Trophoblast cell (in vitro differentiated cells and primary cell): ENCODE measurements at regions not wholly inside any gene's neighbourhood (a gene's known extent, or its start where the extent isn't known, plus 50 kb on each side); places are given as distances from the start of the nearest gene placed in this dataset.

Source experiments
- DNase-seq, 2 donors: peaks; one replicate each; pipeline ENCODE4 v3.0.0-alpha.2; 2016
- H2AFZ ChIP-seq: 2 replicates; pipeline ENCODE4 v1.6.1; 2013; ENCODE audit warnings: low read length, moderate library complexity, mild to moderate bottlenecking; ENCODE audit not compliant: insufficient read depth, poor library complexity
- H2AK5ac ChIP-seq: 2 replicates; pipeline ENCODE4 v1.6.1; 2013; ENCODE audit warnings: mild to moderate bottlenecking, low read length
- H2BK120ac ChIP-seq: 2 replicates; pipeline ENCODE4 v1.6.1; 2013; ENCODE audit warnings: low read length, mild to moderate bottlenecking, moderate library complexity; ENCODE audit not compliant: insufficient read depth, poor library complexity
- H2BK12ac ChIP-seq: 2 replicates; pipeline ENCODE4 v1.6.1; 2013; ENCODE audit warnings: mild to moderate bottlenecking, low read length, moderate library complexity
- H2BK5ac ChIP-seq: 2 replicates; pipeline ENCODE4 v1.6.1; 2013; ENCODE audit warnings: low read length, low read depth, moderate library complexity, mild to moderate bottlenecking; ENCODE audit not compliant: poor library complexity
- H3K14ac ChIP-seq: 2 replicates; pipeline ENCODE4 v1.6.1; 2013; ENCODE audit warnings: mild to moderate bottlenecking, low read length
- H3K18ac ChIP-seq: 2 replicates; pipeline ENCODE4 v1.6.1; 2013; ENCODE audit warnings: mild to moderate bottlenecking, low read length
- H3K23ac ChIP-seq: 2 replicates; pipeline ENCODE4 v1.6.1; 2013; ENCODE audit warnings: low read length
- H3K27ac ChIP-seq: 2 replicates; pipeline ENCODE4 v1.5.1; 2013; ENCODE audit warnings: low read depth, mild to moderate bottlenecking, inconsistent platforms, low read length, moderate library complexity
- H3K27me3 ChIP-seq: 2 replicates; pipeline ENCODE4 v1.6.1; 2013; ENCODE audit warnings: inconsistent platforms, mild to moderate bottlenecking, low read length, moderate library complexity; ENCODE audit not compliant: insufficient read depth
- H3K36me3 ChIP-seq, 2 experiments: 1 replicate in 1 of 2; 2 replicates in 1 of 2; pipeline ENCODE4 v1.6.1; 2013; ENCODE audit warnings: low read length in 2 of 2, mild to moderate bottlenecking in 2 of 2, moderate library complexity in 1 of 2; ENCODE audit not compliant: insufficient read depth in 2 of 2, control insufficient read depth in 1 of 2
- H3K4ac ChIP-seq: 2 replicates; pipeline ENCODE4 v1.6.1; 2013; ENCODE audit warnings: low read depth, mild to moderate bottlenecking, low read length, moderate library complexity
- H3K4me1 ChIP-seq, 2 experiments: 1 replicate in 1 of 2; 2 replicates in 1 of 2; pipeline ENCODE4 v1.6.1; 2013; ENCODE audit warnings: low read length in 2 of 2, mild to moderate bottlenecking in 2 of 2, moderate library complexity in 1 of 2; ENCODE audit not compliant: insufficient read depth in 2 of 2, control insufficient read depth in 1 of 2
- H3K4me2 ChIP-seq: 2 replicates; pipeline ENCODE4 v1.6.1; 2013; ENCODE audit warnings: inconsistent platforms, mild to moderate bottlenecking, low read length, moderate library complexity
- H3K4me3 ChIP-seq: 2 replicates; pipeline ENCODE4 v1.5.1; 2013; ENCODE audit warnings: mild to moderate bottlenecking, low read depth, low read length, inconsistent platforms
- H3K79me1 ChIP-seq: one replicate; pipeline ENCODE4 v1.6.1; 2013; ENCODE audit warnings: low read length
- H3K79me2 ChIP-seq: 2 replicates; pipeline ENCODE4 v1.6.1; 2013; ENCODE audit warnings: low read length, mild to moderate bottlenecking; ENCODE audit not compliant: control insufficient read depth, insufficient read depth, poor library complexity
- H3K9ac ChIP-seq: 2 replicates; pipeline ENCODE4 v1.6.1; 2013; ENCODE audit warnings: mild to moderate bottlenecking, low read length
- H3K9me3 ChIP-seq: 2 replicates; pipeline ENCODE4 v1.6.1; 2013; ENCODE audit warnings: low read depth, mild to moderate bottlenecking, control low read depth, inconsistent platforms, low read length; ENCODE audit not compliant: insufficient read depth
- H4K12ac ChIP-seq: 2 replicates; pipeline ENCODE4 v1.6.1; 2013; ENCODE audit warnings: low read depth, mild to moderate bottlenecking, low read length, moderate library complexity
- H4K8ac ChIP-seq: 2 replicates; pipeline ENCODE4 v1.6.1; 2013; ENCODE audit warnings: low read depth, mild to moderate bottlenecking, low read length, moderate library complexity
- H4K91ac ChIP-seq: one replicate; pipeline ENCODE4 v1.6.1; 2013; ENCODE audit warnings: low read depth, mild to moderate bottlenecking, low read length, moderate library complexity
- WGBS: extraction: QIAGEN DNeasy Blood & Tissue Kit; methylation state at CpG from one replicate; pipeline ENCODE4 v1.1.7; 2013; ENCODE audit warnings: missing lambda C conversion rate; ENCODE audit not compliant: insufficient read length, insufficient coverage; ENCODE audit errors: extremely low coverage; 5-methylcytosine and 5-hydroxymethylcytosine counted together

GRCh38 chr6:92196325-92196724 lies 1223.0 kb downstream of the EPHA7 start:
- H4K91ac ChIP-seq = no peak overlapping the region
- no peak overlapping the region for H2AFZ ChIP-seq
- H3K4me1 ChIP-seq = no peaks in the 10 kb centered on the region
- H2AK5ac ChIP-seq = no peak overlapping the region
- H3K4me2 ChIP-seq = no peak overlapping the region
- H3K79me1 ChIP-seq = no peaks in the 10 kb centered on the region
- no peaks in the 10 kb centered on the region for H3K27me3 ChIP-seq
- H3K4ac ChIP-seq = no peak overlapping the region
- no peaks in the 10 kb centered on the region for H3K9me3 ChIP-seq
- no peak overlapping the region for H2BK5ac ChIP-seq
- no peaks in the 10 kb centered on the region for H3K79me2 ChIP-seq
- H4K12ac ChIP-seq = no peak overlapping the region
- H2BK12ac ChIP-seq = no peak overlapping the region
- H3K4me3 ChIP-seq = no peak overlapping the region
- H4K8ac ChIP-seq = no peak overlapping the region
- H3K23ac ChIP-seq = no peak overlapping the region
- H3K9ac ChIP-seq = no peak overlapping the region
- no peak overlapping the region for H3K27ac ChIP-seq
- H2BK120ac ChIP-seq = no peak overlapping the region
- DNase-seq = no peak
- H3K18ac ChIP-seq = no peak overlapping the region
- WGBS = no CpG with 5 or more reads among the region's 2 CpGs
- no peak overlapping the region for H3K14ac ChIP-seq
- H3K36me3 ChIP-seq = no peaks in the 10 kb centered on the region

- no peak for DNase-seq
- Histone ChIP-seq H3K79me1 (no peaks in the 10 kb centered on the region), H2AFZ (no peak overlapping the region), H3K4me2 (no peak overlapping the region), H4K91ac (no peak overlapping the region), H3K4me1 (no peaks in the 10 kb centered on the region), H2BK12ac (no peak overlapping the region), H3K27ac (no peak overlapping the region), H3K36me3 (no peaks in the 10 kb centered on the region), H4K12ac (no peak overlapping the region), H2AK5ac (no peak overlapping the region), H3K14ac (no peak overlapping the region), H2BK120ac (no peak overlapping the region), H3K18ac (no peak overlapping the region), H3K4ac (no peak overlapping the region), H3K27me3 (no peaks in the 10 kb centered on the region), H4K8ac (no peak overlapping the region), H3K79me2 (no peaks in the 10 kb centered on the region), H3K4me3 (no peak overlapping the region), H2BK5ac (no peak overlapping the region), H3K23ac (no peak overlapping the region), H3K9me3 (no peaks in the 10 kb centered on the region), H3K9ac (no peak overlapping the region)
- WGBS = no CpG with 5 or more reads among the region's 5 CpGs
These were observed 1223.6 kb downstream of the EPHA7 start for GRCh38 chr6:92195796-92196195.

- H3K79me1 ChIP-seq = no peaks in the 10 kb centered on the region
- no peak overlapping the region for H3K4me2 ChIP-seq
- no peak overlapping the region for H3K9ac ChIP-seq
- H4K8ac ChIP-seq = no peak overlapping the region
- H3K18ac ChIP-seq = no peak overlapping the region
- H3K79me2 ChIP-seq = no peaks in the 10 kb centered on the region
- H2AFZ ChIP-seq = no peak overlapping the region
- H3K27ac ChIP-seq = no peak overlapping the region
- H2BK12ac ChIP-seq = no peak overlapping the region
- no peaks in the 10 kb centered on the region for H3K27me3 ChIP-seq
- H3K4ac ChIP-seq = no peak overlapping the region
- DNase-seq = no peak
- no peak overlapping the region for H2BK120ac ChIP-seq
- no peak overlapping the region for H3K4me3 ChIP-seq
- H3K23ac ChIP-seq = no peak overlapping the region
- no CpG with 5 or more reads among the region's 1 CpG for WGBS
- no peak overlapping the region for H4K12ac ChIP-seq
- H3K9me3 ChIP-seq = no peaks in the 10 kb centered on the region
- H2AK5ac ChIP-seq = no peak overlapping the region
- no peak overlapping the region for H4K91ac ChIP-seq
- no peaks in the 10 kb centered on the region for H3K36me3 ChIP-seq
- H3K4me1 ChIP-seq = no peaks in the 10 kb centered on the region
- H3K14ac ChIP-seq = no peak overlapping the region
- no peak overlapping the region for H2BK5ac ChIP-seq
These were observed 1231.3 kb downstream of the EPHA7 start for GRCh38 chr6:92188016-92188415.

GRCh38 chr6:92184933-92185332 lies 1234.4 kb downstream of the EPHA7 start:
- H3K27me3 ChIP-seq = no peaks in the 10 kb centered on the region
- no peak overlapping the region for H3K4me2 ChIP-seq
- H2AK5ac ChIP-seq = no peak overlapping the region
- H3K9ac ChIP-seq = no peak overlapping the region
- no peak overlapping the region for H4K8ac ChIP-seq
- WGBS = no CpG with 5 or more reads among the region's 3 CpGs
- H3K4me3 ChIP-seq = no peak overlapping the region
- H3K27ac ChIP-seq = no peak overlapping the region
- H2AFZ ChIP-seq = no peak overlapping the region
- no peak overlapping the region for H4K91ac ChIP-seq
- no peaks in the 10 kb centered on the region for H3K9me3 ChIP-seq
- H3K23ac ChIP-seq = no peak overlapping the region
- H3K79me1 ChIP-seq = no peaks in the 10 kb centered on the region
- no peak overlapping the region for H2BK5ac ChIP-seq
- H3K36me3 ChIP-seq = no peaks in the 10 kb centered on the region
- no peak for DNase-seq
- H2BK120ac ChIP-seq = no peak overlapping the region
- no peak overlapping the region for H3K4ac ChIP-seq
- no peak overlapping the region for H2BK12ac ChIP-seq
- no peaks in the 10 kb centered on the region for H3K79me2 ChIP-seq
- H4K12ac ChIP-seq = no peak overlapping the region
- H3K4me1 ChIP-seq = no peaks in the 10 kb centered on the region
- H3K14ac ChIP-seq = no peak overlapping the region
- H3K18ac ChIP-seq = no peak overlapping the region
